IMR-90 (cell line): ENCODE measurements at regions not wholly inside any gene's neighbourhood (a gene's known extent, or its start where the extent isn't known, plus 50 kb on each side); places are given as distances from the start of the nearest gene placed in this dataset.

Experiments
- CTCF ChIP-seq: conservative IDR thresholded peaks from 2 replicates; pipeline ENCODE4 v1.5.1; 2012; ENCODE audit warnings: mild to moderate bottlenecking, low read depth, low read length, improper control_type of control experiment
- MXI1 ChIP-seq: IDR thresholded peaks from 2 replicates; pipeline ENCODE4 v1.6.1; 2012; ENCODE audit warnings: low read depth, mild to moderate bottlenecking, low read length, moderate library complexity, borderline replicate concordance
- POLR2A ChIP-seq: IDR thresholded peaks from 2 replicates; pipeline ENCODE4 v1.6.1; 2012; ENCODE audit warnings: mild to moderate bottlenecking, low read depth, low read length

- TF ChIP-seq POLR2A (no peak), MXI1 (no peak), CTCF (no peak)
These were observed 459.3 kb downstream of the PLPP3 start for GRCh38 chr1:56120021-56120420.
